ENCODE measurements at regions not wholly inside any gene's neighbourhood (a gene's known extent, or its start where the extent isn't known, plus 50 kb on each side); places are given as distances from the start of the nearest gene placed in this dataset.

- TF ChIP-seq POLR2AphosphoS5 (IDR thresholded peaks at IDR 0.05; ENCODE audit: low read depth, low read length) (no peak), PAX5 (IDR thresholded peaks at IDR 0.05; ENCODE audit: insufficient read depth, low read length, severe bottlenecking) (no peak), POLR2A (IDR thresholded peaks at IDR 0.05; ENCODE audit: low read depth, low read length) (no peak), TAF1 (IDR thresholded peaks at IDR 0.05; ENCODE audit: low read depth, low read length) (no peak), POU2F2 (IDR thresholded peaks at IDR 0.05; ENCODE audit: low read depth, low read length) (no peak), SPI1 (IDR thresholded peaks at IDR 0.05; ENCODE audit: low read depth, low read length) (no peak)
These were observed 90.6 kb upstream of the RTL1 start for GRCh38 chr14:100994082-100994481.
